ENCODE measurements at regions not wholly inside any gene's neighbourhood (a gene's known extent, or its start where the extent isn't known, plus 50 kb on each side); places are given as distances from the start of the nearest gene placed in this dataset.

DNA sequence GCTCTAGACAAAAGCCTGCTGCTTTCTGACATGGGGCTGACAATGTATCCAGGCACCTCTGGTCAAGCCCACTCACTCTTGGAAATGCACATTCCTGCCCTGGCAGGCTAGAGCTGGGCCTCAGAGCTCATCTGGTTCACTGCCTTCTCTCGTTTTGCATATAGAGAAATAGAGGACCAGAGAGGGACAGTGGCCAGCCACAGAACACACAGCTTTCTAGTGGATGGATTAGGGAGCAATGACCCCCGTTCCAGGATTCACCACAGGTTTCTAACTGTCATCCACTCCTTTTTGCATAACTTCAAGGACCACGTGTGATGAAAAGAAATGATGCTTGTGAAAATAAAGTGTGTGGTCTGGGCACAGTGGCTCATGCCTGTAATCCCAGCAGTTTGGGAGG, 129.6 kb upstream of the IGSF21 start:
- DNase-seq, result no peak

DNA sequence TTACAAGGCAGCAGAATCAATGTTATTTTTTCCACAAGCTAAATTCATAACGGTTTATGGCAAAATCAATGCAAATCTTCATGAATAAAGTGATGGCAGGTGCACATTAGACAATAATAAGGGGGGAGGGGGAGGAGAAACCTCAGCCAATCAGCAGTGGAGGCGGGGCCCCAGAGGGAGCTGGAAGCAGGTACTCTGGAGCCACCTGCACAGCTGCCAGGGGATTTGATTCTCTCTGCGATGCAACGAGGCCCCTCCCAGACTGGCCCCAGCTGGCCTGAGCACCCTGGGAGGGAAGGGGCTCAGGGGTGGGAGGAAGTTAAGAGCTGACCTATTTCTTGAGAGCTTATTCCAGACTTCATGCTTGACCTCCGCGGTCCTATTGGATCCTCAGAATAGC, 127.8 kb upstream of the IGSF21 start:
- no peak for DNase-seq

DNA sequence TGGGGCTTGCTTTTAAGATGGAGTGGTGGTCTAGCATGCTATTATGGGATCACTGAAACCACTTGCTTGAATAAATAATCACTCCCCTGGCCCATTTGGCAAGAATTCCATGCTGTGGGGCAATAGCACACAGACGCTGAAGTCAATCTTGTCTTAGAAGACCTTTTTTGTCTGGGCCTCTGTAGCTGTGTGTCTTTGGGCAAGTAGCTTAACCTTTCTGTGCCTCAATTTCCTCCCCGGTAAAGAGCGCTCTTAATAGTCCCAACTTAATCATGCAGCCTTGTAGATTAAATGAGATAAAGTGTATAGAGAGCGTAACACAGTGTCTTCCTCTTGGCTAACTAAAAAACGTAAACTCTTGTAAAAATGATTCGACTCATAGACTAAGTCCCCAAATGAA, 125.4 kb upstream of the IGSF21 start:
- DNase-seq, result no peak

DNA sequence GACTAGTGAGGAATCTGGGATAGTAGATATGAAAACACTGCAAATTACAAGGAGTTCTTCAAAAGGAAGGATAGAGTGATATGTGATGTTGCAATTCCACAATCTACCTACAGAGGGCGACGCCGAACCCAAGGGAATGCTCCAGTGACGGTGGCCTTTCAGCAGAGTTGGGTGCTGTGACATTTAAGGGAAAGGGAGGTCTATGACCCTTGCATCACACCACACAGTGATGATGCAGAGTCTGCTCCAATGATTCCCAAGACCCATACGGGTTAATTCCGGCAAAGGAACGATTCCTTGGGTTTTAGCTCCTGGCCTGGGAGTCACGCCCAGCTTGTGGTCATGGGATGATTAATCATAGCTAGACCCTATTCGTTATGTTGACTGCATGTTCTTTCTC, 123.0 kb upstream of the IGSF21 start:
- DNase-seq, result no peak

DNA sequence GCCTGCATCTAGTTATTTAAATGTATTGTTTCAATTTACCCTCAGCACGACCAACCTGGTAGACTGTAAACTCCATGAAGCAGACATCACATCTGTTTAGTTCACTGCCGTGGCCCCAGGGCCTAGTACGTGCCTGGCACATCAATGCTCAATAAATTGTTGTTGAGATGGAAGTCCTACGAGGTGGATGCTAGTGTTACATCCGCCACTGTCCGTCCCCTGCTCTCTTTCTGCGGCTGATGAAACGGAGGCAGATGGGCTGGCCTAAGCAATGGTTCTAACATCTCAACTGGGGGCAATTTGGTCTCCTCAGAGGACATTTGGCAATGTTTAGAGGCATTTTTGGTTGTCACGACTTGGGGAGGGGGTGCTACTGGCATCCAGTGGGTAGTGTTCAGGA, 121.4 kb upstream of the IGSF21 start:
- no peak for DNase-seq

DNA sequence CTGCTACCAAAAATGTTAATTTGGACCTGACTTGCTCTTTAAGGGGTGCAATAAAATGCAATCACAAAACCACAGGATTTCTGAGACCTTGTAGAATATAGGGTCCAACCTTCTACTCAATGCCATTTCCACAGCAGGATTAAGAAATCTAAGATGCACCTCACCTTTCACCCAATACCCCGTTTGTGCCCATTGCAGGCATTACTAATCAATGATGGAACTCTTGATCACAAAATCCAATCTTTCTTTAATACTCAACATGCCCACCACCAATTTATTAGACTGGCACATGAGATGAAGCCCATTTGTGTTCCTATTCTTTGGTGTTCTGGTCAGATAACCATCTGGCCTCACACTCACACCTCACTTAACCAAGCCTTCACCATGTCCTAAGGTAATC, 117.2 kb upstream of the IGSF21 start:
- no peak for DNase-seq

DNA sequence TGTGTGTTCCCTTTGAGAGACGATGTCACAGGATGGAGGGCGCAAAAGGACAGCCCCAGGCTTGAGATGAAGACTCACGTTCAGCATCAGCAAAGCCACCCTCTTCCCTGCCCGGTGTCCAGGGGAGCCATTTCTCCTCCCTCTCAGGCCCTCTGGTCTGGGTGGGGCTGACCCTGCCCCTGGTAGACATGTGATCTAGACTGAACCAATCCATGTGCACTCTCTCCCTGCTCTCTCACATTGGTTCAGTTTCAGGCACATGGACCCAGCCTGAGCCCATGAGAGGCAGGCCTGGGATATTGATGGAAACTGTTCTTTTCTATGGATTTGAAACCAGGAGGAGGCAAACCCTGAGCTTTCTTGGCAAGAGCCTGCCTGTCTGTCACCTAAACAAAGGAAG, 115.6 kb upstream of the IGSF21 start:
- DNase-seq, result no peak

DNA sequence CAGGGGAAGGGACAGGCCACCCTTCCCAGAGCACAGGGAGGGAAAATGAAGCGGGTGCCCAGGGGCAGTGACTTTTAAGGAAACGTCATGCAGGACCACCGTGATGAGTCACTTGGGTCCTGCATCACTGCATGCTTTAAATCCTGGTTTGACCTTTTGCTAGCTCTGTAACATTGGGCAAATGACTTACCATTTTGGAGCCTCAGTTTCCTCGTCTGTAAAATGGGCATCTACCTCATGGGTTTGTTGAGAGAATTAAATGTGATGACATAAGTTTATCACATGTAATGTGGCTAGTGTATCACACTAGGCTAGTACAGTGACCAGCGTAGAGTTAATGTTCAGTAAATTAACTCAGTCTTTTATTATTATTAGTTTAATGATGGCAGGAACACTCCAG, 114.8 kb upstream of the IGSF21 start:
- DNase-seq, result no peak

DNA sequence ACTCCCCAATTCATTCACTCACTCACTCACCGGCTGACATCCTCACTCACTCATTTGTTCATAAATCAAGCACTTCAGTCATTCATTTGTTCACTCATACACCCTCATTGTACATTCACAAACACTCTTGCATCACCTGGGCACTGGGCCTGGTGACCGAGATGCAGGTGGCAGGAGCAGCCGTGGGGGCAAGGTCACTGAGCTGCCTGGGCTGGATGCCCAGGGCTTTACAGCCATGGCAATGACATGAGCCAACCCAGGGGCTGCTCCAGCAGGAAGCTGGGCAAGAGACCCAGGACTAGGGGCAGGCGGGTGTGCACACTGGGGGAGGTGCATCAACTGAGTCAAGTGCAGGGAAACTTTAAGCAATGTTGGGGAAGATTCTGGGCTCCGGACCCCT, 113.6 kb upstream of the IGSF21 start:
- DNase-seq, result no peak

DNA sequence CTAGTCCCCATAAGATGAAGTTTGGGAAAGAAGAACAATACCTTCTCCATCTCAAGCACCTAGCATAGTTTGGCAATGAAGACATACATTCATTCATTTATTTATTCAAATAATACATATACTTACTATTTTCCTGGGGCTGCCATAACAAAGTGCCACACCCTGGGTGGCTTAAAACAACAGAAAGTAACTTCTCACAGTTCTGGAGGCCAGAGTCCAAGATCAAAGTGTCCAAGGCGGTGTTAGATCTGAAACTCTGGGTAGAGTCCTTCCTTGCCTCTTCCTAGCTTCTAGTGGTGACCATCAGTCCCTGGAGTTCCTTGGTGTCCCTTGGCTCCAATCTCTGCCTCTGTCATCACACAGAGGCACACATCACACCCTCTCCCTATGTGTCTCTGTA, 112.1 kb upstream of the IGSF21 start:
- DNase-seq, result no peak

DNA sequence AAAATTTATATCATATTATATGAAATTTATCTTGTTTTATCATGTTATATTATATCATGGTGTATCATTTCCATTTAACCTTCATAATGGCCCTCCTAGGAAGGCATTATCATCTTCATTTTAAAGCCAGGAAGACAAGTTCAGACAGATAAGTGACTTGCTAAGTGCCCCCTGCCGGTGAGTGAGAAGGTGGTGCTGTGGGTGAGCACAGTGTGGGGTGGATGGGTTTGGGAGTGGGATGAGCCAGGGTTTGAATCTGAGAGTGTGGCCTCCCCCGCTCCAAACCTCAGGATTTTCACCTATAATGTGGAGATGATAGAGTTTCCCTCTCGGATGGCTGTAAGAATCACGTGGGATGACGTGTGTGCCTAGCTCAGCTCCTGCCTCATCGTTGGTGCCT, 108.7 kb upstream of the IGSF21 start:
- no peak for DNase-seq

DNA sequence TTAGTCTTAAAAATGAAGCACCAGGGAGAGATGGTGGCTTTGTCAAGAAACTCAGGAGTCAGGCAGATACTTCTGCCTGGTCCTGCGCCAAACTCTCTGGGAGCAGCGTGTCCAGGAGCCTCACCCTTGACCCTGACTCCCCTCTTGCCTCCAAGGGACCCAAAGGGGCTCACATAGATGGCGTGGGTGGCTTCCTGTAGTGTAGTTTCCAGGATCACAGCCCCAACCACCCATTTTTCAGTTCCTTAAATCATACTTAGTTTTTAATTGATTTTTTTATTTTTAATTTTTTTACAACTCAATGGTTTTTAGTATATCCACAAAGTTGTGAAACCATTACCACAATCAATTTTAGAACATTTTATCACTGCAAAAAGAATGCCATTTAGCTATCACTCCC, 107.7 kb upstream of the IGSF21 start:
- no peak for DNase-seq

DNA sequence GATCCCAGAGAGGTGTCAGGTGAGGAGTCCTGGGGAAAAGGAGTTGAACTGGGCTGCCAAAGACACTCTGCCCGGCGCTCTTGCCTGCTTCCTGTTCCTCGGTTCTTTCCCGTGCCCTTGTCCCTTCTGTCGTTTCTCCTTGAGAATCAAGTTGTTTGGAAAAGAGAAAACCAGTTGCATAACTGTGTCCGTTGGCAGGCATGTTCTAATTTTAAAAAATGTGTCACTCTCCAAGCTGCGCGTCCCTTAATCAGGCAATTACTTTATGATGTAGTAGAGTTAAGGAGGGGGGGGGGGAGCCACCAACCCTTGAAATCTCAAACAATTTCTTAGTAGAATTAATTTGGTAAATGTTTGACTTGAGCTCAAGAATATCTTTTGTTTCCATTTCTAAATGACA, 105.9 kb upstream of the IGSF21 start:
- DNase-seq, result no peak

DNA sequence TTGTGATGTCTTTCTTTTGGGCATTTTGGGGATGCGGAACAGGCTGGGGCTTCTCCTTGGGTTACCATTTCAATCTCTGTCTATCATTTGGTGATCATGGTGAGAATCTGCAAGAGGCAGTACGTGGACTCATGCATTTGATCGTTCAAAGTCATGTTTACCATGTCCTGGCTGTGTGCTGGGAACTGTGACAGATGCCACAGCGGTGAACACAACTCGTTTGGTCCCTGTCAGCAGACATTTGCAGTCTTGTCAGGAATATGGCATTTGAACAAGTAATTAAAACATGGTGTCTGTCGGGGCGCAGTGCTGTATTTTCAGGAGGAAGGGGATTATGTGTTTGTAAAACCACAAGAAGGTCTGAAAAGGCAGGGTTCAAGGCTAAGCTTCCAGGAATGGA, 103.3 kb upstream of the IGSF21 start:
- DNase-seq, result no peak

DNA sequence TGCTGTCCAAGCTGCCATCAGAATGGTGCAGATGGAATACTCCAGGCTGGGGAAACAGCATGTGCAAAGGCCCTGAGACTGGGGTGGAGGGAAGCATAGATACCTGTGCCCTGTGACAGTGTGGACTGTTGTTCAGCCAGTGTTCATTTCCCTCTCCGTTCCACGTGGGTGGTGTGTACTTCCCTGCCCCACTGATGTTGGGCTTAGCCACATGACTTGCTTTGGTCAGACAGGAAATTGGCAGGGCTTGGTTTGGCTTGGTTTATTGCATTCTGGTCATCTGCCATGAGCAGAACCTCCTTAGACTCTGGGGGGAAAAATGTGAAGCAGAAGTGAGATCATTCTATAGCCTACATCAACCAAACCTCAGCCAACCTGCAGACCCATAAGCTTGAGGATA, 102.4 kb upstream of the IGSF21 start:
- DNase-seq, result no peak

DNA sequence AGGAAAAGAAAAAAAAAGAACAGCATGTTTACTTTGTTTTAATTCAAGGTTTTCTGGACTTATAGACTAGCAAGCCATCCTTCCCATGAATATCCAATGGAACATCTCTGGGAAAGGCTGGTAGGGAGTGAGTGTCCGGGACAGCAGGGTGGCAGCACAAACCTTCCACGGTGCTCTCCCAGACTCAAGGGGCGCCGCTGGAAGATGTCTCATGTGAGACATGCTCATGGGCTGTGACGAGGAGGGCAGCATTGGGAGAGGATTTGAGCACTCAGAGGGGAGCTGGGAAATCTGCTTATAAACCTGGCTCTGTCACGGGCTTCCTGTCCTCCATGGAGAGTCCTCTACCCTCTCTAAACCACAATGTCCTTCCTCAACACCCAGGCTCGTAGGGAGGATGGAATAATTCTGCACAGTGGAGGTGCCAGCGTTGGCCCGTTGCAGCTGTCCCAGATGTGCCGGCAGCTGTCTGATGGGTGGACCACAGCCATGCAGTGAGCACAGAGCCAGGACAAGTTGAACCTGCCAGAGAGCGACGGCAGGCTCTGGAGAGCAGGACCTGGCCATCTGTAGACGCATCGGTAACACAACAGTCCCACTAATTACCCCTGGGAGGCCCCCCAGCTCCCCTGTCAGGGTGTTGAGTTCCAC, 100.1 kb upstream of the IGSF21 start:
- DNase-seq, result peak; percentile 38

DNA sequence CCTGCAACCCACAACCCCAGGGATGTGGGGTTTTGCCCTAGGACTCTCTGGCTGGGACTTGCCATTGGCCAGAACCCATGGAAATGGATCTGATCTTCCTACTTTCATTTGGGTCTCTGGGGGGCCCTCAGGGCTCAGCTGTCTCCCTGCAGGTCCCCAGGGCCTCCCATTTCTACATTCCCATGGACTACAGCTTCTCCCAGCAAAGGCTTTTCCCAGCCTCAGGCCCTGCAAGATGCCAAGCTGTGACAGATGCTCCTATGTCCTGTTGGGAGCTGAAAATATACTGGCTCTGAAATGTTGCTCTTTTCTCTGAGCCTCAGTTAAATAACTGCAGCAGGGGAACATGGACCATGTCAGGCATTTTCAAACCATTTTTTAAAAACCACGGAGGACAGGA, 99.5 kb upstream of the IGSF21 start:
- no peak for DNase-seq

DNA sequence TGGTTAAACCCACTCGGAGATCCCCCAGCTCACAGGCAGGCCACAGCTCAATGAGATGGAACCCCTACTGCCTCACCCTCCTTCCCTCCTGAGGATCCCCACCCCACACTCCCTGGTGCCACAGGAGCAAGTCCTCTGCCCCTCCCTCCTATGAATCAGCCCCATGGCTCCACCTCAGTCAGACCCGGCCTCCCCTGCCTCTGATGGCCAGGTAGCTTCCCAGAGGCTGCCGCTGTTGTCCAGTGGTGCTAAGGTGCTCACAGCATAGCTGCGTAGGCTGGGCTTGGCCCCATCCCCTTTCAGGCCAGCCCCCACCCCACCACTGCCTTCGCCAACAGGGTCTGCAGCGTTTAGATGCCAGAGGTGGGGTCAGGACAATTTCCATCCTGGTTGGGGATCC, 98.5 kb upstream of the IGSF21 start:
- DNase-seq, result no peak

DNA sequence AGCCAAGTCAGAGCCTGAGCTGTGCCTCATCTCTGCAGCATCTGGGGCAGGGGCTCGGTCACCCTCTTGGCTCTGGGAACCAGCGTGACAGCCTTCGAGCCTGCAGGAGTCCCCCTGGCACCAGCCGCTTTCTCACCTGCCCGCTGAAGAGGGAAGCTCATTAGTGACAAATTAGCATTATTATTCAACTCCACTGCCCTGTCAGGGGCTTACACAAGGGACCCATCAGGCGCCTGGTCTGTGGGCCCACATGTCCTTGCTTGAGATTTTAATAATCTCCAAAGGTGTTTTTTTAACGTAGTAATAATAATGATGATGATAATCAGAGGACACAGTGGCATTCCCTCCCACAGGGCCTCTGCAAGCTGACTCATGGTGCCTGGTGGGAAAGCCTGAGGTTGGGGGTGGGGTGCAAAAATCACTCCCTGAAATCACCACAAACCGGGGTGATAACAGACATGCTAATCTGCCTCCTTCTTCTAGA, 98.1 kb upstream of the IGSF21 start:
- DNase-seq, result no peak

DNA sequence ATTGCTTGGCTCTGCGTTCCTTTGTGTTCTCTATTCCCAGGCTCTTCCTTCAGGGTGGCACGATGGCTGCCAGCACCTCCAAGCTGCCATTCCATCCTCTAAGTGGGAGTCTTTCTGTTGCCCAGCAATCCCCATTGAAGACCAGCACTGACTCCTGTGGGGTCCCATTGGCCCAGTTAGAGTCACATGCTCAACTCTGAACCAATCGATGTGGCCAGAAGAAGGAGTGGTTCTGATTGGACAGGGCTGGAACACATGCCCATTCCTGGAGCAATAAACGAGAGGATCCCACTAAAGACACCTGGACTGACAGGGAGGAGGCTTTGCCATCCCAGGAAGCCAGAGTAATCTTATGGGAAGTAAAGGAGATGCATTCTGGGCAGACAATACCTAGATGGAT, 97.2 kb upstream of the IGSF21 start:
- no peak for DNase-seq

DNA sequence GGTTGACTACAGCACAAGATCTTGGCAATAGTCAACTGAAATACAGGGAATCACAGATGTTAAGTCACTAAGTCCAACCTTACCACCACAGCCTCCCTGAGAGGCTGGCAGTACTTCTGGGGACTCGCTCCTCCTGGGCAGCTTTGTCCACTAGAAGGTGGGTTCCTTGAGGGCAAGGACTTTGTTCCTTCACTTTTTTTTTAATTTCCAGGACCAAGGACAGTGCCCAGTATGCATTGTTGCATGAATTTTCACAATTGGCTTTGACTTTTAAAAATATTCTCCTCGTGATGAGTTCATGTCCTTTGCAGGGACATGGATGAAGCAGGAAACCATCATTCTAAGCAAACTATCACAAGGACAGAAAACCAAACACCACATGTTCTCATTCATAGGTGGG, 96.7 kb upstream of the IGSF21 start:
- no peak for DNase-seq

DNA sequence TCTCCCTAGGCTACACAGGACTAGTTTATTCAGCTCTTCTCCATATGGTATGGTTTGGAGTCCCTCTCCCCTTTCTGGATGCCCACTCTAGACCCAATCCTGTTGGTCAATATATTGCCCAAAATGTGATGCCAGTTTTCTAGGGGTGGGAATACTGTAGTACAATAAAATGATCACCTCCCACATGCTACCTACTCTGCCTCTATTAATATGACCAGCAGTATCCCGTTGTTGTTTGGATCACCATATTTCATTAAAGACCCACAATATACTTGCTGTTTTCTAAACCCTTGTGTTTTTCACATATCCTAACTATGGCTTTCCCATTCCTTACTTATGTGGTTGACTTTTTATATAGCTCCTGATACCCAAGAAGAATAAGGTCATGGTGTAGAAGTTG, 95.9 kb upstream of the IGSF21 start:
- no peak for DNase-seq

DNA sequence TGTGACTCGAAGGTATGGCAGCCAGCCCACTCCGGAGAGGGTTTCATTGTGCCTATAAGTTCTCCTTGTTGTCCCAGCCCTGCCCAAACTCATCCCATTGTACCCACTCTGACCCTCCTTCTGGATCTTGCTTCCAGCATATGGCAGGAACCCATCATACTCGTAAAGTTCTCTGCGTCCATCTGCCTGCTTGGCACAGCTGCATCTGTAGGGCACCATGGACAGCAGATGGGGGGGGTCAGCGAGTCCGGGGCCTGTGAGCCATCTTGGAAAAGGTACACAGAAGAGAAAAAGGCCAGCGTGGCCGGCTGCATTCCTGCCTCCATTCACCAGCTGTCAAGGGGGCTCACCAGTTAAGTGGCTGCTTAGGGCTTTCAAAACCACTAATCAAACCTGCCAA, 94.9 kb upstream of the IGSF21 start:
- DNase-seq, result no peak

DNA sequence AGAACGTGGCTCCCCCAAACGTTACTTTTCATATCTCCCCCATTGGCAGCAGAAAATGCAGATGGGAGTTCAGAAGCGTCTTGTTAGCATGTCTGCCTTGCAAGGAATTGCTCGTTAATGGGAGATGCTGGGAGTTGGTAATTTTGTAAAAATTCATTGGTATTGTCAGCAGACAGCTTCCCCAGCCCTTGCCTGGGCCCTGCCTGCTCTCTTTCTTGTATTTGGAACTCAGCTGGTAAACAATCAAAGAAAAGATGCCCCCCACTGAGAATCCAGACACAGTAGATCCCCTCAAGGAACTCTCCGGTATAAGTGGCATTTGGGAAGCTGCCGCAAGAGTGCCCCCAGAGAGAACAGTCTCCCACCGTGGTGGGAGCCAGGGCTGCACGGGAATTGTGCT, 94.4 kb upstream of the IGSF21 start:
- no peak for DNase-seq

DNA sequence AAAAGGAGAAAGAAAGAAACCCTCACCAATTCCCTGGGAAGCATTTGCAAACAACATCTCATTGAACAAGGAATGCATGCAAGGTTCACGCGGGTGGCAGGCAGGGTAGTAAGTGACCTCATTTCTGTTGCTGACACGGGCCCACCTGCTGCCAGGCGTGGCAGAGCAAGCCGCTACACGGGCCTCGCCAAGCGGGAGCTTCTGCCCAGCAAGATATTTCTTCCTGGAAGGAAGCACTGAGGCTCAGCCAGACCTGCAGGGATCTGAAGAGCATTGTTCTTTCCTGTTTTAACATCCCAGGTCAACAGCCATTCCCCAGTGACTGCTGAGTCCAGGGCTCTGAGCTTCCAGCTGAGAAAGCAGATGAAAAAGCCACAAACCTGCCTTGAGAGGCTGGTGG, 91.9 kb upstream of the IGSF21 start:
- no peak for DNase-seq

DNA sequence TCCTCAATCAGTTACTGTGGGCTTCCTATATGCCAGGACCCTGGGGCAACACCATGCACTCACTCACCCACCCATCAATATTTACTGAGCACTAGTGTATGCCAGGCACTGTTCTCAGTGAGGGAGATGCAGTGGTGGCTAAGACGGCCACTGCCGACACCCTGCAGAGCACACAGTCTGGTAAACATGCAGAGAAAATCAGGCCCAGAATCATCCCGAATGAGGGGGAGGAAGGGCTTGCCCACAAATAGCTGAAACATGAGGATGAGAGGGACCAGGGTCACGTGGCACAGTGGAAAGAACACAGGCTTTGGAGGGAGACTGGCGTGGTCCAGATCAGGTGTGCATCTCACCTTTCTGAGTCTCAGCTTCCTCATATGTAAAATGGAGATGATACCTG, 89.2 kb upstream of the IGSF21 start:
- DNase-seq, result no peak
